AG04450 (cell line): ENCODE measurements at regions not wholly inside any gene's neighbourhood (a gene's known extent, or its start where the extent isn't known, plus 50 kb on each side); places are given as distances from the start of the nearest gene placed in this dataset.

Experiments used
- CTCF ChIA-PET: fragments of 300-600, 350-600 bp; formaldehyde crosslinking; extraction: SDS; loops from one replicate; lab custom pipeline; 2022; ENCODE audit warnings: antibody characterized with exemption, inconsistent platforms; lab: Charles Lee
- POLR2A ChIA-PET: fragments of 350-600 bp; formaldehyde crosslinking; extraction: SDS; loops from one replicate; lab custom pipeline; 2021; ENCODE audit warnings: antibody characterized with exemption, inconsistent platforms; lab: Yijun Ruan, JAX
- DNase-seq: peaks from one replicate; pipeline ENCODE4 v3.0.0-alpha.2; 2011; ENCODE audit warnings: low read depth, low spot score
- H3K27ac ChIP-seq: one replicate; pipeline ENCODE4 v1.5.1; 2012; ENCODE audit warnings: low read depth, low read length, control low read depth
- H3K27me3 ChIP-seq: one replicate; pipeline ENCODE4 v1.6.0; 2012; ENCODE audit warnings: low read length; ENCODE audit not compliant: control insufficient read depth, insufficient read depth
- H3K4me3 ChIP-seq: 2 replicates; pipeline ENCODE4 v1.5.1; 2011; ENCODE audit warnings: mild to moderate bottlenecking, low read depth, low read length, control low read depth
- H3K9me3 ChIP-seq: 2 replicates; pipeline ENCODE4 v1.5.1; 2012; ENCODE audit warnings: low read length; ENCODE audit not compliant: control insufficient read depth, insufficient read depth
- TF ChIP-seq, protein P1 (sequence below): IDR thresholded peaks from 2 replicates; pipeline ENCODE4 v1.5.1; 2011; ENCODE audit warnings: low read depth, low read length, control low read depth, inconsistent platforms

DNA sequence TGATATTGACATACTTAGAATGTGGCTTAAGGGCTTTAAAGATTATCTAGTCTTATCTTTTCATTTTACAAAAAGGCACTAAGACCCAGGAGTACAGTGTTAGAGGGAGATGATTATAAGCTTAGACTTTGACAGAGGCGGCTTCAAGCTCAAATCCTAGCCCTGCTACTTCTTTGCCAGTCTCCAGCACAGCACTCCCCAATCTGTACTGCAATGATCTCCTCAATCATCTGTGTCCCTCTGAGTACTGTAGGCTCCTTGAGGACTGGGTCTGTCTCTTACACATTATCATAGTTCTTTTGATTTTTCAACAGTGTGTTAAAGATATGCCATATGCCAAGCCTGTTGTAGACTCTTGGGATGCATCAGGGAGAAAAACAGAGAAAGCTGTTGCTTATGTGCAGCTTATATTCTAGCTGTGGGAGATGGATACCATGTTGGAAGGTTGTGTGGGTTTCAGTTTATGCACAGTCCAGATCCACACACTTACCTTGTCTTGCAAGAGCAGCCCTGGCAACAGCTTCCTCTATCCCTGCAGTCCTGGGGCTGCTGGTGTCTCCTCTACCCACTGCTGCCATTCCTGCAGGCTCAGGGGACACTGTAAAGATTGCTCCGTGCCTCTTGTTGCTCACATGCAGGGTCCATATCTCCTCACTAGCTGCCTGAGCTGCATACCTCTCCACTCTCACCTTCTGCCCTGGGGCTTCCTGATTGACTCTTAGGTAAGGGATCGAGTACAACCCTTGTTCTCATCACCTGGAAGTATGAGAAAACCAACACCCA, 103.9 kb upstream of the TSPAN2 start:
- no peak for DNase-seq
- Histone ChIP-seq H3K27ac (no peak overlapping the region), H3K4me3 (no peak overlapping the region), H3K9me3 (no peaks in the 10 kb centered on the region), H3K27me3 (no peaks in the 10 kb centered on the region)
- CTCF ChIA-PET = no interaction called here
- TF ChIP-seq, protein P1, sequence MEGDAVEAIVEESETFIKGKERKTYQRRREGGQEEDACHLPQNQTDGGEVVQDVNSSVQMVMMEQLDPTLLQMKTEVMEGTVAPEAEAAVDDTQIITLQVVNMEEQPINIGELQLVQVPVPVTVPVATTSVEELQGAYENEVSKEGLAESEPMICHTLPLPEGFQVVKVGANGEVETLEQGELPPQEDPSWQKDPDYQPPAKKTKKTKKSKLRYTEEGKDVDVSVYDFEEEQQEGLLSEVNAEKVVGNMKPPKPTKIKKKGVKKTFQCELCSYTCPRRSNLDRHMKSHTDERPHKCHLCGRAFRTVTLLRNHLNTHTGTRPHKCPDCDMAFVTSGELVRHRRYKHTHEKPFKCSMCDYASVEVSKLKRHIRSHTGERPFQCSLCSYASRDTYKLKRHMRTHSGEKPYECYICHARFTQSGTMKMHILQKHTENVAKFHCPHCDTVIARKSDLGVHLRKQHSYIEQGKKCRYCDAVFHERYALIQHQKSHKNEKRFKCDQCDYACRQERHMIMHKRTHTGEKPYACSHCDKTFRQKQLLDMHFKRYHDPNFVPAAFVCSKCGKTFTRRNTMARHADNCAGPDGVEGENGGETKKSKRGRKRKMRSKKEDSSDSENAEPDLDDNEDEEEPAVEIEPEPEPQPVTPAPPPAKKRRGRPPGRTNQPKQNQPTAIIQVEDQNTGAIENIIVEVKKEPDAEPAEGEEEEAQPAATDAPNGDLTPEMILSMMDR = no peak
- POLR2A ChIA-PET = no interaction called here

DNA sequence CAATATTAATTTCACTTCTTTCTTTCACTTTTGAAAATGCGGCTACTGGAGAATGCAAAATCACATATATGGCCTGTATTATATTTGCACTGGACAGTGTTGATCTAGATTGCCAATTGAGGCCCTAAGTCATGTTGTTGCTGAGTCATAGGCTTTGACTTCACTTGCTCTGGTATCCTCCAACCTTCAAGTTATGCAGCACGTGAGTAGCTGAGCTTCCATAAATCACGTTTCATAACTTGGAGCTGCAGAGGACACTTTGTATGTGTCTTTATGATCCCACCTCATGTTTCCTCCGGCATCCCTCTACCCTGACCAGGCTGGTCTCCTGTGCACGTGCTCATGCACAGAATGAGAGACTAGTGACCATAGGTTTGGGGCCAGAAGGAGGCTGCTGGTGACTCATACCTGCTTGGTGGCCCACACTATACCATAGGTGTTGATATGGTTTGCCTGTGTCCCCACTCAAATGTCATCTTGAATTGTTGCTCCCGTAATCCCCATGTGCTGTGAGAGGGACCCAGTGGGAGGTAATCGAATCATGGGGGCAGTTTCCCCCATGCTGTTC, 103.0 kb upstream of the TSPAN2 start:
- Histone ChIP-seq H3K4me3 (no peak overlapping the region), H3K9me3 (no peaks in the 10 kb centered on the region), H3K27me3 (no peaks in the 10 kb centered on the region), H3K27ac (no peak overlapping the region)
- DNase-seq = no peak
- POLR2A ChIA-PET = no interaction called here
- CTCF ChIA-PET = no interaction called here
- TF ChIP-seq, protein P1 = no peak

GRCh38 chr1:115191691-115192090, 102.4 kb upstream of the TSPAN2 start:
- no peak for DNase-seq
- no peaks in the 10 kb centered on the region for H3K27me3 ChIP-seq
- CTCF ChIA-PET = no interaction called here
- H3K4me3 ChIP-seq = no peak overlapping the region
- H3K27ac ChIP-seq = no peak overlapping the region
- POLR2A ChIA-PET = no interaction called here
- no peaks in the 10 kb centered on the region for H3K9me3 ChIP-seq
- TF ChIP-seq, protein P1 = no peak

DNA sequence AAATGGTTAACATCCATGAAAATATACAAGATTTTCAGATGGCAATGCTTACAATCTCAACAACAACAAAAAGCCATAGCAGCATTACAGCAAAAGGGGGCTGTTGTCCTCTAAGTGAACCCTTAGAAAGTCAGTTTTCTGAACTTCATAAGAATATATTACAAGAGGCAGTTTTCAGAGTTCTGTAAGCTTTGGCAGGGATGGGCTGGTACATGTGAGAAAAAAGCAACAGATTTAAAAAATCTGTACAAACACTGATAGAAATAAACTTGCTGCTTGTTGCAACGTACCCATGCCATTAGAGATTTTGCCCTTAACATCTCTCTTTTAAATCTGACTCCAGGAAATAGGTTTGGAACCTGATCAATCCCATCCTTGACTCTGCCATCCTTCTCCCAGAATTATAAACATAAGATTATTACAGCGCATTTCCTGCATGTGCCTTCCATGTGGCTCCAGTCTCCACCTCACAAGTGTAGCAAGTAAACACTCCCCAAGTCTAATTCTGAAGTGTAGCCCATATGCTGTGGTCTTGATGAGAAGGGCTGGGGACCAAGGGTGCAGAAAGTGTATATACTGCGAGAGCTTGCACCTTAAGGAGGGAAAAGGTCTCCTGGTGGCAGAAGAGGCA, 101.4 kb upstream of the TSPAN2 start:
- no peak overlapping the region for H3K4me3 ChIP-seq
- ChIA-PET POLR2A (interaction anchor here (0.7 to 1.2 kb wide), 4 partner anchors 11 to 61 kb away, joined by 3 to 7 read pairs (median 4); no protein-coding TSS in a partner anchor), CTCF (interaction anchor here (0.6 to 2.0 kb wide), 4 partner anchors 11 to 315 kb away, joined by 3 to 6 read pairs (median 4); no protein-coding TSS in a partner anchor)
- TF ChIP-seq, protein P1 = no peak
- H3K9me3 ChIP-seq = no peaks in the 10 kb centered on the region
- no peaks in the 10 kb centered on the region for H3K27me3 ChIP-seq
- peak overlapping the region; percentile 55 for H3K27ac ChIP-seq
- no peak for DNase-seq
